ENCODE measurements at regions not wholly inside any gene's neighbourhood (a gene's known extent, or its start where the extent isn't known, plus 50 kb on each side); places are given as distances from the start of the nearest gene placed in this dataset.

DNA sequence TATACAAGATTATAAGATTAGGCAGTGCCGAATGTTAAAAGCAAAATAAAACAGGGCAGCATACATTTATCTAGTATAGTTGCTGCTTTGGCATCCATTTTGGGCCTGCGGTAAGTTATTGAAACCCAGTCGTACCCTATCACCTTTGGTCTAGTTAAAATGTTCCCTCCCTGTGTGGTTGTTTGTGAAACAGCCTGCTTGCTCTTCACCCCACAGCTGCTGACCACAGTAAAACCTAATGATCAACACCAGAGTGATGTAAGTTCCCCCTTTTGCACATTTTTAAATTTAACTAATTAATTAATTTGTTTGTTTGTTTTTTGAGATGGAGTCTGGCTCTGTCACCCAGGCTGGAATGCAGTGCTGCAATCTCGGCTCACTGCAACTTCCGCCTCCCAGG lies 50.3 kb upstream of the TXNDC5 start:
- Mint-ChIP-seq H3K4me1 (peaks cover 36% of the 10 kb centered on the region), H3K27ac (no peak overlapping the region), H3K36me3 (no peaks in the 10 kb centered on the region), H3K9me3 (peaks cover 3% of the 10 kb centered on the region), H3K4me3 (no peak overlapping the region), H3K27me3 (peaks cover 8% of the 10 kb centered on the region)
- ATAC-seq, result peak; percentile 72

Data from stimulated activated memory B cell treated with anti-CD40 and anti-IgM and Interleukin-4, amounts not matched to agents 10 μg/mL and 1 μg/mL and 100 μg/mL, for 72 hours (primary cell).